Activated naive CD4-positive, alpha-beta T cell treated with anti-CD3 and anti-CD28 coated beads, Interleukin-2, amount 10 ng/mL, durations not matched to agents 7 days and 5 days (primary cell): ENCODE measurements at regions not wholly inside any gene's neighbourhood (a gene's known extent, or its start where the extent isn't known, plus 50 kb on each side); places are given as distances from the start of the nearest gene placed in this dataset.

Experiments
- CTCF ChIA-PET: fragments of 350-600 bp; sonication (Branson Sonifier 250); formaldehyde crosslinking; loops from one replicate; lab custom pipeline; 2021; ENCODE audit warnings: antibody characterized with exemption; lab: Charles Lee
- DNase-seq: peaks from one replicate; pipeline ENCODE4 v3.0.0-alpha.2; 2020
- H3K27ac Mint-ChIP-seq: one replicate; pipeline ENCODE4 v1.8.0; 2021; ENCODE audit warnings: mild to moderate bottlenecking, moderate library complexity, mixed read lengths
- H3K27me3 Mint-ChIP-seq: one replicate; pipeline ENCODE4 v1.8.0; 2021; ENCODE audit warnings: mild to moderate bottlenecking, mixed read lengths
- H3K36me3 Mint-ChIP-seq: one replicate; pipeline ENCODE4 v1.8.0; 2021; ENCODE audit warnings: mixed read lengths
- H3K4me1 Mint-ChIP-seq: one replicate; pipeline ENCODE4 v1.8.0; 2021; ENCODE audit warnings: mixed read lengths
- H3K4me3 Mint-ChIP-seq: one replicate; pipeline ENCODE4 v1.8.0; 2021; ENCODE audit warnings: mild to moderate bottlenecking, moderate library complexity, mixed read lengths
- H3K9me3 Mint-ChIP-seq: one replicate; pipeline ENCODE4 v1.8.0; 2021; ENCODE audit warnings: mixed read lengths

GRCh38 chr13:30109471-30110135 is 197.7 kb downstream of the KATNAL1 start:
- Mint-ChIP-seq H3K27me3 (peaks cover 38% of the 10 kb centered on the region), H3K27ac (no peak overlapping the region), H3K9me3 (no peaks in the 10 kb centered on the region), H3K4me3 (no peak overlapping the region), H3K36me3 (no peaks in the 10 kb centered on the region), H3K4me1 (peaks cover 19% of the 10 kb centered on the region)
- CTCF ChIA-PET = interaction anchor here (0.7 to 9.8 kb wide), 3 partner anchors 148 to 338 kb away, joined by 3 to 205 read pairs (median 156); partner anchors contain the start of gene UBL3
- no peak for DNase-seq

- Mint-ChIP-seq H3K4me3 (no peak overlapping the region), H3K36me3 (no peaks in the 10 kb centered on the region), H3K27ac (no peak overlapping the region), H3K27me3 (peaks cover 38% of the 10 kb centered on the region), H3K9me3 (no peaks in the 10 kb centered on the region), H3K4me1 (peaks cover 15% of the 10 kb centered on the region)
- CTCF ChIA-PET = interaction anchor here (0.7 to 9.8 kb wide), 3 partner anchors 147 to 337 kb away, joined by 3 to 205 read pairs (median 156); partner anchors contain the start of gene UBL3
- no peak for DNase-seq
These were observed 198.5 kb downstream of the KATNAL1 start for GRCh38 chr13:30108913-30109237.

- no peak overlapping the region for H3K4me3 Mint-ChIP-seq
- H3K9me3 Mint-ChIP-seq = no peaks in the 10 kb centered on the region
- no peak overlapping the region for H3K27ac Mint-ChIP-seq
- H3K27me3 Mint-ChIP-seq = peaks cover 42% of the 10 kb centered on the region
- CTCF ChIA-PET = interaction anchor here (9.4 to 9.8 kb wide), 2 partner anchors 262 to 336 kb away, joined by 156 to 205 read pairs; partner anchors contain the start of gene UBL3
- H3K4me1 Mint-ChIP-seq = peaks cover 12% of the 10 kb centered on the region
- H3K36me3 Mint-ChIP-seq = no peaks in the 10 kb centered on the region
- no peak for DNase-seq
These were observed 199.0 kb downstream of the KATNAL1 start for GRCh38 chr13:30108216-30108912.

GRCh38 chr13:30107521-30108136 is 199.7 kb downstream of the KATNAL1 start:
- no peaks in the 10 kb centered on the region for H3K9me3 Mint-ChIP-seq
- H3K36me3 Mint-ChIP-seq = no peaks in the 10 kb centered on the region
- peaks cover 40% of the 10 kb centered on the region for H3K27me3 Mint-ChIP-seq
- CTCF ChIA-PET = interaction anchor here (3.0 to 9.8 kb wide), 2 partner anchors 8 to 261 kb away, joined by 12 to 156 read pairs; partner anchors contain the start of gene UBL3
- no peak overlapping the region for H3K27ac Mint-ChIP-seq
- DNase-seq = no peak
- peaks cover 5% of the 10 kb centered on the region for H3K4me1 Mint-ChIP-seq
- no peak overlapping the region for H3K4me3 Mint-ChIP-seq

- Mint-ChIP-seq H3K4me1 (no peaks in the 10 kb centered on the region), H3K27me3 (peaks cover 44% of the 10 kb centered on the region), H3K36me3 (no peaks in the 10 kb centered on the region), H3K4me3 (no peak overlapping the region), H3K27ac (no peak overlapping the region), H3K9me3 (no peaks in the 10 kb centered on the region)
- CTCF ChIA-PET = interaction anchor here (3.0 kb wide), 1 partner anchor 8 kb away, joined by 12 read pairs; no protein-coding TSS in a partner anchor
- DNase-seq = no peak
These were observed 200.2 kb downstream of the KATNAL1 start for GRCh38 chr13:30107121-30107520.

GRCh38 chr13:30105381-30105780 is 202.0 kb downstream of the KATNAL1 start:
- Mint-ChIP-seq H3K36me3 (no peaks in the 10 kb centered on the region), H3K27me3 (peaks cover 31% of the 10 kb centered on the region), H3K4me1 (no peaks in the 10 kb centered on the region), H3K27ac (no peak overlapping the region), H3K9me3 (no peaks in the 10 kb centered on the region), H3K4me3 (no peak overlapping the region)
- CTCF ChIA-PET = interaction anchor here (3.0 kb wide), 1 partner anchor 10 kb away, joined by 12 read pairs; no protein-coding TSS in a partner anchor
- no peak for DNase-seq

GRCh38 chr13:30103161-30103840 is 204.1 kb downstream of the KATNAL1 start:
- H3K27ac Mint-ChIP-seq = no peak overlapping the region
- CTCF ChIA-PET = no interaction called here

GRCh38 chr13:30100226-30100625 is 207.1 kb downstream of the KATNAL1 start:
- CTCF ChIA-PET = interaction anchor here (0.7 to 1.0 kb wide), 3 partner anchors 16 to 334 kb away, joined by 3 read pairs; no protein-coding TSS in a partner anchor
- Mint-ChIP-seq H3K9me3 (no peaks in the 10 kb centered on the region), H3K27me3 (peaks cover 19% of the 10 kb centered on the region), H3K4me3 (no peak overlapping the region), H3K27ac (no peak overlapping the region), H3K36me3 (no peaks in the 10 kb centered on the region), H3K4me1 (no peaks in the 10 kb centered on the region)
- DNase-seq = no peak

More at GRCh38 chr13:30103161-30103840, 204.1 kb downstream of the KATNAL1 start:
- no peak for DNase-seq
- Mint-ChIP-seq H3K9me3 (no peaks in the 10 kb centered on the region), H3K27me3 (peaks cover 29% of the 10 kb centered on the region), H3K4me3 (no peak overlapping the region), H3K36me3 (no peaks in the 10 kb centered on the region), H3K4me1 (no peaks in the 10 kb centered on the region)

GRCh38 chr13:30097701-30098100 is 209.7 kb downstream of the KATNAL1 start:
- DNase-seq = no peak
- no peak overlapping the region for H3K4me3 Mint-ChIP-seq
- H3K4me1 Mint-ChIP-seq = no peaks in the 10 kb centered on the region
- H3K27ac Mint-ChIP-seq = no peak overlapping the region
- H3K36me3 Mint-ChIP-seq = no peaks in the 10 kb centered on the region
- CTCF ChIA-PET = interaction anchor here (0.8 kb wide), 1 partner anchor 11 kb away, joined by 3 read pairs; no protein-coding TSS in a partner anchor
- H3K27me3 Mint-ChIP-seq = peaks cover 17% of the 10 kb centered on the region
- H3K9me3 Mint-ChIP-seq = no peaks in the 10 kb centered on the region

- CTCF ChIA-PET = no interaction called here
- Mint-ChIP-seq H3K36me3 (no peaks in the 10 kb centered on the region), H3K27me3 (peaks cover 12% of the 10 kb centered on the region), H3K4me3 (no peak overlapping the region), H3K27ac (no peak overlapping the region), H3K4me1 (no peaks in the 10 kb centered on the region), H3K9me3 (no peaks in the 10 kb centered on the region)
- DNase-seq = no peak
These were observed 210.3 kb downstream of the KATNAL1 start for GRCh38 chr13:30097089-30097488.

GRCh38 chr13:30094015-30094414 is 213.3 kb downstream of the KATNAL1 start:
- no peak overlapping the region for H3K4me3 Mint-ChIP-seq
- H3K27ac Mint-ChIP-seq = no peak overlapping the region
- DNase-seq = no peak
- H3K27me3 Mint-ChIP-seq = peaks cover 11% of the 10 kb centered on the region
- CTCF ChIA-PET = no interaction called here
- no peaks in the 10 kb centered on the region for H3K36me3 Mint-ChIP-seq
- no peaks in the 10 kb centered on the region for H3K4me1 Mint-ChIP-seq
- no peaks in the 10 kb centered on the region for H3K9me3 Mint-ChIP-seq

- CTCF ChIA-PET = no interaction called here
- Mint-ChIP-seq H3K4me3 (no peak overlapping the region), H3K36me3 (no peaks in the 10 kb centered on the region), H3K9me3 (no peaks in the 10 kb centered on the region), H3K27me3 (peaks cover 7% of the 10 kb centered on the region), H3K27ac (no peak overlapping the region), H3K4me1 (no peaks in the 10 kb centered on the region)
- DNase-seq = no peak
These were observed 214.1 kb downstream of the KATNAL1 start for GRCh38 chr13:30093236-30093635.

- H3K4me1 Mint-ChIP-seq = no peaks in the 10 kb centered on the region
- H3K4me3 Mint-ChIP-seq = no peak overlapping the region
- CTCF ChIA-PET = no interaction called here
- H3K36me3 Mint-ChIP-seq = no peaks in the 10 kb centered on the region
- H3K9me3 Mint-ChIP-seq = no peaks in the 10 kb centered on the region
- DNase-seq = no peak
- H3K27me3 Mint-ChIP-seq = peaks cover 5% of the 10 kb centered on the region
- no peak overlapping the region for H3K27ac Mint-ChIP-seq
These were observed 215.7 kb downstream of the KATNAL1 start for GRCh38 chr13:30091691-30092090.

GRCh38 chr13:30091035-30091434 is 216.3 kb downstream of the KATNAL1 start:
- no peaks in the 10 kb centered on the region for H3K4me1 Mint-ChIP-seq
- no peak overlapping the region for H3K27ac Mint-ChIP-seq
- CTCF ChIA-PET = no interaction called here
- H3K9me3 Mint-ChIP-seq = no peaks in the 10 kb centered on the region
- peaks cover 7% of the 10 kb centered on the region for H3K27me3 Mint-ChIP-seq
- H3K4me3 Mint-ChIP-seq = no peak overlapping the region
- no peak for DNase-seq
- H3K36me3 Mint-ChIP-seq = no peaks in the 10 kb centered on the region
